RWPE1 (cell line): ENCODE measurements at regions not wholly inside any gene's neighbourhood (a gene's known extent, or its start where the extent isn't known, plus 50 kb on each side); places are given as distances from the start of the nearest gene placed in this dataset.

Experiments
- CTCF ChIA-PET: fragments of 350-600 bp; sonication (Branson Sonifier 250); formaldehyde crosslinking; extraction: SDS; loops from one replicate; lab custom pipeline; 2021; lab: Yijun Ruan, JAX
- POLR2A ChIA-PET: fragments of 400-600 bp; formaldehyde crosslinking; extraction: SDS; loops from one replicate; lab custom pipeline; 2020; ENCODE audit warnings: antibody characterized with exemption; ENCODE audit not compliant: low non-redundant PET; lab: Yijun Ruan, JAX
- DNase-seq: peaks from one replicate; pipeline ENCODE4 v3.0.0; 2012; ENCODE audit warnings: low spot score
- H3K27ac ChIP-seq: fragments of 450-650 bp; 2 replicates; pipeline ENCODE4 v1.5.1; 2017
- TF ChIP-seq, protein P1 (sequence below): fragments of 450-650 bp; conservative IDR thresholded peaks from 2 replicates; pipeline ENCODE4 v1.5.1; 2017; ENCODE audit warnings: low read depth, mild to moderate bottlenecking

DNA sequence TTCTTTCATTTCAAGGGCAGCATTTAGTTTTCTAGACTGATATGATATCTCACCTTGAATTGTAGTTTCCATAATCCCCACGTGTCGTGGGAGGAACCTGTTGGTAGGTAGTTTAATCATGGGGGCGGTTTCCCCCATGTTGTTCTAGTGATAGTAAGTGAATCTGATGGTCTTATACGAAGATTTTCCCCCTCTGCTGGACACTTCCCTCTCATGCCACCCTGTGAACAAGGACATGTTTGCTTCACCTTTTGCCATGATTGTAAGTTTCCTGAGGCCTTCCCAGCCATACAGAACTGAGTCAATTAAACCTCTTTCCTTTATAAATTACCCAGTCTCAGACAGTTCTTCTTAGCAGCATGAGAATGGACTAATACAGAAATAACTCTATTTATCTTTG is 851.1 kb upstream of the FAT3 start:
- POLR2A ChIA-PET, result no interaction called here
- no peak for DNase-seq
- H3K27ac ChIP-seq, result no peak overlapping the region
- CTCF ChIA-PET, result interaction anchor here (0.5 kb wide), 1 partner anchor 956 kb away, joined by 3 read pairs; no protein-coding TSS in a partner anchor
- TF ChIP-seq, protein P1, sequence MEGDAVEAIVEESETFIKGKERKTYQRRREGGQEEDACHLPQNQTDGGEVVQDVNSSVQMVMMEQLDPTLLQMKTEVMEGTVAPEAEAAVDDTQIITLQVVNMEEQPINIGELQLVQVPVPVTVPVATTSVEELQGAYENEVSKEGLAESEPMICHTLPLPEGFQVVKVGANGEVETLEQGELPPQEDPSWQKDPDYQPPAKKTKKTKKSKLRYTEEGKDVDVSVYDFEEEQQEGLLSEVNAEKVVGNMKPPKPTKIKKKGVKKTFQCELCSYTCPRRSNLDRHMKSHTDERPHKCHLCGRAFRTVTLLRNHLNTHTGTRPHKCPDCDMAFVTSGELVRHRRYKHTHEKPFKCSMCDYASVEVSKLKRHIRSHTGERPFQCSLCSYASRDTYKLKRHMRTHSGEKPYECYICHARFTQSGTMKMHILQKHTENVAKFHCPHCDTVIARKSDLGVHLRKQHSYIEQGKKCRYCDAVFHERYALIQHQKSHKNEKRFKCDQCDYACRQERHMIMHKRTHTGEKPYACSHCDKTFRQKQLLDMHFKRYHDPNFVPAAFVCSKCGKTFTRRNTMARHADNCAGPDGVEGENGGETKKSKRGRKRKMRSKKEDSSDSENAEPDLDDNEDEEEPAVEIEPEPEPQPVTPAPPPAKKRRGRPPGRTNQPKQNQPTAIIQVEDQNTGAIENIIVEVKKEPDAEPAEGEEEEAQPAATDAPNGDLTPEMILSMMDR, result no peak

DNA sequence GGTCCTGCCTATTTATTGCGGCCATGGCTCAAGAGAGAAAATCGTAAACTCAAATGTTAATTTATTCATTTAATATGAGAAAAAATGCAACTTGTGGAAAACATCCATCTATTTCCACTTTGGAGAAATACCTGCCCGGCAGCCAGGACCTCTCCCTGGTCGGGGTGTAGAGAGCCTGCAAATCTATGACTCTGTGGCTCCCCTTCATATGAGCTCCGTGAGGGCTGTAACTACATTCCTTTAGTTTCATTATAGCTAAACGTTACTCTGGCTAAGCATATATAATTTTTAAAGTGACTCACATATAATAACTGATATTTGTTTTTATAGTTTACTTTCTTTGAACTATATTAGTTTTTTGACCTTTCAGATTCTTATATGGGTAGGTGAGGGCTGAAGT is 857.8 kb upstream of the FAT3 start:
- TF ChIP-seq, protein P1, result no peak
- POLR2A ChIA-PET, result no interaction called here
- no peak overlapping the region for H3K27ac ChIP-seq
- CTCF ChIA-PET, result no interaction called here
- no peak for DNase-seq

DNA sequence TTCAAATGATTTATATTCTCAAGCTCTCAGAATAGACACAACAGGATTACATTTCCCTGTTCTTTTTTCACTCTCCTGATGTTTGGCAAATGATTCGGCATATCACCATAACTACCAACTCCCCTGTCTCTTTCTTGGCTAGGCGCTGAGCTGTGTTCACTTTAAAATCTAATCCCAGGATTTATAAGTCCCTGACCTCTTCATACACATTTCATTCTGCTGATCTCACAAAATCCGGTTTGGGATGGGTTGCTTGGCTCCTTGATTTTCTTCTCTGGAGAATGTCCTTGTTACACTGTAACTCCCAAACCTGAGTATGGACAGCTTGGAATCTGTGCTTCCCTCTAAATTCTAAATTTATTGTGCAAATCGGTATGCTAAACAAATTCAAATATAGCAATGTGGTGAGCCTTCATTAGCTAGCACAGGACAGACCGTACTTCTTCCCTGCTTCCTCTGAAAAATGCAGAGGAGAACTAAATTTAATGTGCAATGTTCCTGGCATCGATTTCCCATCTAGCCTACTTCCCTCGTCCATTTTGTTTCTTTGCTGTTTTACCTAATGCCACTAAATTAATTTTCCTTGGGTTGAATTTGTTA is 858.5 kb upstream of the FAT3 start:
- CTCF ChIA-PET, result interaction anchor here (0.6 kb wide), 1 partner anchor 8 kb away, joined by 3 read pairs; no protein-coding TSS in a partner anchor
- no peak for DNase-seq
- no peak overlapping the region for H3K27ac ChIP-seq
- TF ChIP-seq, protein P1, result no peak
- POLR2A ChIA-PET, result no interaction called here

DNA sequence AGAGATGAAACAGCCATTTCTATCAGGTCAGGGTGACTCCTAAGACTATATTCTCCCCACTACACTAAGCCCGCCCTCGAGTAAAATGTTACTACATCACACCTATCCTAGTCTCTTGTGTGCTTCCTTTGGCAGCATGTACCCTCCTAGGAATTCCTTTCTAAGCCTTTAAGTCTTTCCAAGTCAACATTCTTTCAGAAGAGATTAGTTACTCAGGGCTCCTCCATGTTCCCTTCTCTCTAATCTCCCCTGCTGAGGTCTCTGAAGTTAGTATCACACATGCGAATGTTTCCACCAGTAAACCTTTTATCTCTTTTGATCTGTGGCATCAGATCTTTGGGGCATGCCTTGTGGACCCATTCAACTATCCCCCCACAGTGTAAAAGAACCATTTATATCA is 873.7 kb upstream of the FAT3 start:
- TF ChIP-seq, protein P1, result no peak
- no peak overlapping the region for H3K27ac ChIP-seq
- no peak for DNase-seq
- ChIA-PET CTCF (no interaction called here), POLR2A (no interaction called here)

DNA sequence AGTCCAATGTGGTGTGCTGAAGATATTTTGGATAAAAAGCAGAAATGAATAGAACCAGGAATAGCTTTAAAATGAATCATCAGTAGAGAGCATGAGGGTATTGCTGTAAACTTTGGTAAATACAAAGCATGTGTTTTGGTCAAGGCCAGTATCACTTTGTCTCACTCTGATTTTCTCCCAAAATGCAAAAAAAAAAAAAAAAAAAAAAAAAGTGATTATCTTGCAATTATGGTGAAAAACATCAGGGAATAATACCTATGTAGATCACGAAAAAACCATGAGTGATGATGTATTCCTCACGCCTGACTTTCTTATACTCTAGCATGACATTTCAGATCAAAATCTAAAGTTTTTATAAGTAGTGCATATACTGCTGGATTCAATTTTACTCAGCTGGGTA is 897.9 kb upstream of the FAT3 start:
- no peak for DNase-seq
- ChIA-PET POLR2A (no interaction called here), CTCF (interaction anchor here (0.6 kb wide), 1 partner anchor 1075 kb away, joined by 8 read pairs; no protein-coding TSS in a partner anchor)
- TF ChIP-seq, protein P1, result no peak
- H3K27ac ChIP-seq, result no peak overlapping the region

DNA sequence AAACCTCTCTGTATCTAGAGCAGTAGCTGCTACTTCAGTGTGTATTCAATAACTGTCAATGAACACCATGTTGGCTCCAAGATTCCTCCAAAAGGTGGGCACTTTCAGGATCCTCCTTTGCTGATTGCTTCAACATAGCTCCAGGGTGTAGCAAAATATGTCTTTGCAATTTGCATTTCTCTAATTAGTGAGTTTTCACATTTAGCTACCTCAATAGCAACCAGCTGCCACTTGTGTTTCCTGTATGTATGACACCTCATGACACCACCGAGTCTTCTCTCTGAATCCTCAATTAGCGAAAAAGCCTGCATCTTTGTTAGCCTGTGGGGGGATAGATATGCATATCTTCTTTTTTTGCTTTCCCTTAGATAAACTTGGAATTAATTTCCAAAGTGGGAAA is 898.3 kb upstream of the FAT3 start:
- CTCF ChIA-PET, result interaction anchor here (0.6 kb wide), 1 partner anchor 1075 kb away, joined by 8 read pairs; no protein-coding TSS in a partner anchor
- POLR2A ChIA-PET, result no interaction called here
- DNase-seq, result no peak
- no peak overlapping the region for H3K27ac ChIP-seq
- TF ChIP-seq, protein P1, result no peak
